Body of pancreas (tissue), 4 donors: ENCODE measurements at regions not wholly inside any gene's neighbourhood (a gene's known extent, or its start where the extent isn't known, plus 50 kb on each side); places are given as distances from the start of the nearest gene placed in this dataset.

Experiments used
- POLR2A ChIP-seq, 3 donors: fragments of 450-650 bp; IDR thresholded peaks; one replicate each; pipeline ENCODE4 v1.6.1; 2016; ENCODE audit warnings: antibody characterized with exemption in 3 of 3, mild to moderate bottlenecking in 2 of 3
- TF ChIP-seq, protein P1 (sequence below), 7 experiments: fragments of 450-650 bp in 4 of 7; fragments of 200-600 bp in 3 of 7; sonication (generic) in 3 of 7; IDR thresholded peaks; one replicate each; pipeline ENCODE4 v1.5.1; 2016 to 2019; ENCODE audit warnings: antibody characterized with exemption in 7 of 7

GRCh38 chr18:44342162-44342561 lies 338.5 kb upstream of the SETBP1 start:
- TF ChIP-seq, protein P1, sequence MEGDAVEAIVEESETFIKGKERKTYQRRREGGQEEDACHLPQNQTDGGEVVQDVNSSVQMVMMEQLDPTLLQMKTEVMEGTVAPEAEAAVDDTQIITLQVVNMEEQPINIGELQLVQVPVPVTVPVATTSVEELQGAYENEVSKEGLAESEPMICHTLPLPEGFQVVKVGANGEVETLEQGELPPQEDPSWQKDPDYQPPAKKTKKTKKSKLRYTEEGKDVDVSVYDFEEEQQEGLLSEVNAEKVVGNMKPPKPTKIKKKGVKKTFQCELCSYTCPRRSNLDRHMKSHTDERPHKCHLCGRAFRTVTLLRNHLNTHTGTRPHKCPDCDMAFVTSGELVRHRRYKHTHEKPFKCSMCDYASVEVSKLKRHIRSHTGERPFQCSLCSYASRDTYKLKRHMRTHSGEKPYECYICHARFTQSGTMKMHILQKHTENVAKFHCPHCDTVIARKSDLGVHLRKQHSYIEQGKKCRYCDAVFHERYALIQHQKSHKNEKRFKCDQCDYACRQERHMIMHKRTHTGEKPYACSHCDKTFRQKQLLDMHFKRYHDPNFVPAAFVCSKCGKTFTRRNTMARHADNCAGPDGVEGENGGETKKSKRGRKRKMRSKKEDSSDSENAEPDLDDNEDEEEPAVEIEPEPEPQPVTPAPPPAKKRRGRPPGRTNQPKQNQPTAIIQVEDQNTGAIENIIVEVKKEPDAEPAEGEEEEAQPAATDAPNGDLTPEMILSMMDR (IDR thresholded peaks at IDR 0.05) = no peak
- no peak for TF ChIP-seq POLR2A (IDR thresholded peaks at IDR 0.05)
